Cerebellar cortex (tissue), 1 donor: ENCODE measurements at regions not wholly inside any gene's neighbourhood (a gene's known extent, or its start where the extent isn't known, plus 50 kb on each side); places are given as distances from the start of the nearest gene placed in this dataset.
A peak's percentile ranks its signal among the peaks of the same experiment; 100 is the strongest.

Experiments
- DNase-seq: peaks from one replicate; pipeline ENCODE4 v3.0.0-alpha.2; 2015; ENCODE audit warnings: low spot score

DNA sequence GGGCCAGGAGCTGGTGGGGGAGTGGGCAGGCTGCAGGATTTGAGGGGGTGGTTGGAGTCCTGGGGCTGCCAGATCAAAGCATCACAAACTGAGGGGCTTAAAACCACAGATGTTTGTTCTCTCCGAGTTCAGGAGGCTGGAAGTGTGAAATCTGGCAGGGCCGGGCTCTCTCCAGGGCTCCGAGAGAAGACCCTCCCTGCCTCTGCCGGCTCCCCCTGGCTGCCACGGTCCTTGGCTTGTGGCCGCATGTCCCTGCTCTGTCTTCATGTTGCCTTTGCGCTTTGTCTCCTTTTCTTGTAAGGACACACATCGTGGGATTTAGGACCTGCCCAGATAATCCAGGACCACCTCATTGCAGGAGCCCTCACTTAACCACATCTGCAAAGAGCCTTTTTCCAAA lies 139.8 kb upstream of the GSE1 start:
- no peak for DNase-seq

DNA sequence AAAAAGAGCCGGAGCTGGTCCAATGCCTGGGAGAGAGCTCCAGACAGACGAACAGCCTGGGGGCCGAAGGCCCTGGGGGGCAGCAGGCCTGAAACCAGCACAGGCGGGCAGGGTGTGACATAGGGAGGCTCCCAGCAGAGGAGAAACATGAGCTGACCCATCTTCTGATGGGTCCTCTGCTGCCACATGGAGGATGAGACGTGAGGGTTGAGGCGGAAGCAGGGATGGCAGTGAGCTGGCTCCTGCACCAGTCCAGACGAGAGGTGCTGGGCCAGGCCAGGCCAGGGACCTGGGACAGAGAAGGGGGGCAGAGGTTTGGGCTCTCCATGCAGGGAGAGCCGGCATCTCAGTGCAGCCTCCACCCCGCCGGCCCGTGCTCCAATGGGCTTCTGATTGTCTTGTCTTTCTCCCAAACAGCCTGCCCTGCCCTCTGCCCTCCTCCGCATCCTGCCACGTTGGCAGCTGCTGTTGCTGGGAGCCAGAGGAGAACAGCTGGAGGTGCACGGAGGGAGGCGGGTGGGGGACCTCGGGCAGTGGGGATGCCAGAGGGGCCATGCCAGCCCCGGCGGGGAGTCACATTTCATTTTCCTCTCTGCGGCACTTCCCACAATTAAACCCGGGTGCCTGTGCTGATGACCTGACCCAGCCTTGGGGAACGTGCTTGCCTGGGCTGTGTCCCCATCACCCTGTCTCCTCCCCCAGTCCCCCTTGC lies 139.1 kb upstream of the GSE1 start:
- no peak for DNase-seq

DNA sequence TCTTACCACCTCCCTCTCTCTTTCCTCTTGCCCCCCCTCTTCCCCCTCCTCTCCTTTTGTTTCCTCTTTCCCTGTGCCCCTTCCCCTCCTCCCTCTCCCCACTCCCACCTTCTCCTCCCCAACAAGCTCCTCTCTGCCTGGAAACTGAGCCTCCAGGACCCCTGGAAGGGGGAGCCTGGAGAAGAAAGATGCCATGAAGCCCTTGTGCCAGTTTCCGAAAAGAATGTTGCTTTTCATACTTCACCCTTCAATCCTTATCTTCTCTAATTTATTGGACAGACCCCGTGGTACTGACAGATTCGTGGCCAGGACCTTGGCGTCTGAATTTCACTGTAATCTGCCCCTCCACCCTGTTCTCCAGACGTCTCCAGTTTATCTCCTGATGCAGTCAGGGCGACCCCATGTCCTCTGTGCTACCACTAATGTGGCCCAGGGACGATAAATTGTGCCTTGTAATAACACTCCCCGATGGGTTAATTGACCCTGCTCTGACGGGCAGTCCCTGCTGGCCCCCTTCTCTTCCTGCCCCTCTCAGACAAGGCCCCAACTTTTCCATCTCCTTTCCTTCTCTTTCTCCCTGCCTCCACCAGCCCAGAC lies 138.4 kb upstream of the GSE1 start:
- no peak for DNase-seq

DNA sequence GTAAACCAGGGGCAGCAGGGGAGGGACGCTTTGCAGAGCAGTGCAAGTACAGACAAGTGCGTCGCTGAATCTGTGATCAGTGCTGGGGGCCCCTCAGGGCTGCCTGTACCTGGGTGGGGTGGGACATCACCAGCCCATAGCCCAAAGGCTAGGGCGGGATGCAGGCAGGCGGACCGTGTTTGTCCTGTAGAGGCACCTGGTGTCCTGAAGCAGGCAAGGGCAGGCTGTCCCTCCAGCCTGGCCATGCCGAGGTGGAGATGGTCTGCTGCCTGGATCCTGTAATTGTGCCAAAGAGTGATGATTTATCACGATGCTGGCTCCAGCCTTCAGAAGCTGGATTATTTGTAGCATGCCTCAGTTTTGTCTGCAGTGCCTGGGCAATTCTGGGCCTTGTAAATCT lies 137.9 kb upstream of the GSE1 start:
- no peak for DNase-seq

DNA sequence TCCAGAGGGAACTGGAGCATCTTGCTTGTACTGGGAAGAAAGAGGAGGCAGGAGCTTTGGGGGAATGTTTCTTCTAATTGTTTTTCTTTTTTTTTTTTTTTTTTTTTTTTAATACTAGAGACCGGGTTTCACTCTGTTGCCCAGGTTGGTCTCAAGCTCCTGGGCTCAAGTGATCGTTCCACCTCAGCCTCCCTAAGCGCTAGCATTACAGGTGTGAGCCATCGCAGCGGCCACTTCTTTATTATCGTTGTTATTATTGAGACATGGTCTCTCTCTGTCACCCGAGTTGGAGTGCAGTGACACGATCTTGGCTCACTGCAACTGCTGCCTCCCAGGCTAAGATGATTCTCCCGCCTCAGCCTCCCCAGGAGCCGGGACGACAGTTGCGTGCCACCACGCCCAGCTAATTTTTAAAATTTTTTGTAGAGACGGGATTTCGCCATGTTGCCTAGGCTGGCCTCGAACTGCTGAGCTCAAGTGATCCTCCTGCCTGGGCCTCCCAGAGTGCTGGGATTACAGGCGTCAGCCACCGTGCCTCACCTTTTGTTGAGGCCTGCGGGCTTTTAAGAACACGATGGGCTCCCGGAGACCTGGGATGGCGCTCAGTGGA lies 137.3 kb upstream of the GSE1 start:
- no peak for DNase-seq

DNA sequence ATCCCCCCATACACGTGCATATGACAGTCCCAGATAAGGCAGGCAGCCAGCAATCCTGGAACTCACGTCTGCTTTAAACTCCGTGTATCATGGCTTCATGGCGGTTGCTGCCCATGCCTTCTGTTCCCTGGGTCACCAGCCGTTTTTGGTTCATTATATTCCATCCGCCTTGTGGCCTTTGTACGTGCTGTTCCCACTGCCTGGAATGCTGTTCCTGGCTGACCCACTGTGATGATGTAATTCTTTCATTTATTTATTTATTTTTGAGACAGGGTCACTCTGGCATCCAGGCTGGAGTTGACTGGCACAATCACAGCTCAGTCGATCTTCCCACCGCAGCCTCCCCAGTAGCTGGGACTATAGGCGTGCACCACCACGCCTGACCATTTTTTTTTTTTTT lies 136.7 kb upstream of the GSE1 start:
- DNase-seq = no peak

DNA sequence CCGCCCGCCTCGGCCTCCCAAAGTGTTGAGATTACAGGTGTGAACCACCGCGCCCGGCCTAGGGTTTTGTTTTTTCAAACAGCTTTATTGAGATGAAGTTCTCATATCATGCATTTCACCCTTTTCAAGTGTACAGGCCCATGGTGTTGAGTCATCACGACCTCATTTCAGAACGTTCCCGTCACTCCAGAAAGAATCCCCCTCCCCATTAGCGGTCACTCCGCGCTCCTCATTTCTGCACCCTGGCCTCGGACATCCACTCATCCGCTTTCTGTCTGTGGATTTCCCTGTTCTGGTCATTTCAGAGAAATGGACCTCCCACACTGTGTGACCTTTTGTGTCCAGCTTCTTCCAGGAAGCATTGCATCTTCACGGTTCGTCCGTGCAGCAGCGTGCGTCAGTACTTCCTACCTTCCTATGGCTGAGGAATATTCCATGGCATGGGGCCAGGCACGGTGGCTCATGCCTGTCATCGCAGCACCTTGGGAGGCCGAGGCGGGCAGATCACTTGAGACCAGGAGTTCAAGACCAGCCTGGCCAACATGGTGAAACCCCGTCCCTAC lies 135.2 kb upstream of the GSE1 start:
- no peak for DNase-seq

DNA sequence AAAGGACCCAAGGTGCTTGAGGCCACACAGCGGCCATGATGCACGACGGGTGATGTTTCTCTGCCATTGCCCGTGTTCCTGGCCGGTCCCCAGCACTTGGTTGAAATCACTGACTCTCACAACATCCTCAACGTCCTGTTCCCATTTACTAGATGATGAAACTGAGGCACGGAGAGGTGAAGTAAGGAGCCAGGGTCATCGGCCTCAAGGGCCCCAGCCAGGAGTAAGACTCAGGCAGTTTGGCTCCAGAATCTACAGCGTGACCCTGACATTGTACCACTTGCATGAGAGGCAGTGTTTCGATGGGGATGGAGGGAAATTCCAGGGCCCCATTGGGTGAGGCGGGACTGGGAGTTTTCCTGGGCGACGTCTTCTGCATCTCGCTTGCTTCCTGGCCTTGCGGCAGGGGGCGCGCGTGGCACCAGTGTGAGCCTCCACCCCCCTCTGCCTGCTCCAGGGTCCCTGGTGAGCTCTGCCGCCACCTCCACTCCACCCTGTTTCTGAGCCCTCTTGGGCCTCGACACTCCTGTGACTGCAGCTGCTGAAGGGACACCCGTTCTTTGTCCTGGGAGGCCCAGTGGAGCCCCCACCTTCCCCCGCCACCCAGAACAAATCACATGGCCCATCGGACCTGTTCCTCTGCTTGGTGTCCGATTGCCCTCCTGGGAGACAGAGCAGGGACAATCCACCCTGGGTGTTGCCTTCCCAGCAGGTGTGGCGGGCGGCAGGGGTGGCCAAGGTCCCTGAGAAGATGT lies 133.0 kb upstream of the GSE1 start:
- DNase-seq = no peak

DNA sequence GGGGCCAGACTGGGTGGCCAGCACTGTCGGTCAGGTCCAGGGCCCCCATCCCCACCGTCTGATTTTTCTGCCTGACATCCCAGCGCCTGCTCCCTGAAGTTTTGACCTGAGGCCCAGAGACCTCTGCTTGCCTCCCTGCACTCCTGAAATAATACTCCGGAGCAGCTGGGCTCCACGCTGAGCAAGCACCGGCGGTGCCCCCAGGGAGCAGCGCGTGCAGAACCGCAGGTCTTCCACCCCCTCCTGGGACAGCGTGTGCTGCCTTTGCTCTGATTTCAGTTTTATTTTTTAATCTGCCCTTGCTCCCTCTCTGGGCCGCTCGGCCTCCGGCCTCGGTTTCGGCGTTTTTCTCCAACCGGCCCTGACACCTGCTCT lies 132.4 kb upstream of the GSE1 start:
- DNase-seq = no peak

DNA sequence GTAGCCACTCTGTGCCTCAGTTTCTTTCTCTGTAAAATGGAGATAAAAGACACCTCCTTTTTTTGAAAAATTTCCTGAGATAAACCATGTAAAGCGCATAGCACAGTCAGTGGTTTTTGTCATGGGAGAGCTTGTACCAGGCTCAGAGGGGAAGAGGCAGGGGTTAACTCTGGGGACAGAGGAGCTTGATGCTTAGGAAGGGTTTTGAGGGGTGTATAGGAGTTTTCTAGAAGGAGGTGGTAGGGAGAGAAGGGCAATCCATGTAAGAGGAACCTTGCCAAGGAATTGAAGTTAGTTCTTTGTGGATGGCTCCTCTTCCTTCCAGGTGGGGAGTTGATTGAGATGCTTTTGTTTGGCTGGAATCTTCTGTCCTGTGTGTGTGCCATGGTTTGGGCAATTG lies 131.9 kb upstream of the GSE1 start:
- no peak for DNase-seq

DNA sequence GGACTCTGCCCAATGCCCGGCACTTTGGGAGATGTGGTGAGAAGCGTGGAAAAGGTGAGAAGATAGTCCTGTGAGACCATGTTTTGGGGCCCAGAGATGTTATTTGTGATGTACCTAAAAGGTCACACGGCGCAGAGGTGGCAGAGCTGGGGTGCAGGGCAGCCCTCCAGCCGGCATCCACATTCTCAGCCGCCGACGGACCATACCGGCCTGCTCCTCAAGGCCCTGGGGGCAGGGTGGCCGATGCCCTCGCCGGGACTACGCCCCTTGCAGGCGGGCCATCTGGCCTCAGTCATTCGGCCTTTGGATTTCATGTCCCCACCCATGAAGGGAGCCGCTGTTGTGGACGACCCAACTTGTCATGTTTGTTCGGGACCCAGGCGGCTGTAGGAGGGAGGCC lies 131.4 kb upstream of the GSE1 start:
- DNase-seq = no peak

DNA sequence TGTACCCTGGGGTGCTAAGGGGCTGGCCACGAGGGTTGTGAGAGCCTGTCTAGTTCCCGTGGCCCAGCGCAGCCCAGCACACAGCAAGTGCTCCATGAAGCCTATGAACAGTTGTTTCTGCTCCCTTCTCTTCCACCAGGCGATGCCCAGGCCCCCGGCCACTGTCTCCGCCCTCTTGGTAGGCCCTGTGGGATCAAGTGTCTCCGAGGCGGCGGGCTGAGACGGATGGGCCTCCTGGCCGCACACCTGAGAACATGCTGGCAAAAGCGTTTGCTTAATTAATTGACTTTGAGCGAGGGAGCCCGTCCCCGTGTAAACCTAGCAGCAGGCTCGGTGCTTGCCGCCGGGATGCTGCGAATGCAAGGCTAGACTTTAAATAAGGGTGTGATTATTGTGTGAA lies 129.7 kb upstream of the GSE1 start:
- no peak for DNase-seq

DNA sequence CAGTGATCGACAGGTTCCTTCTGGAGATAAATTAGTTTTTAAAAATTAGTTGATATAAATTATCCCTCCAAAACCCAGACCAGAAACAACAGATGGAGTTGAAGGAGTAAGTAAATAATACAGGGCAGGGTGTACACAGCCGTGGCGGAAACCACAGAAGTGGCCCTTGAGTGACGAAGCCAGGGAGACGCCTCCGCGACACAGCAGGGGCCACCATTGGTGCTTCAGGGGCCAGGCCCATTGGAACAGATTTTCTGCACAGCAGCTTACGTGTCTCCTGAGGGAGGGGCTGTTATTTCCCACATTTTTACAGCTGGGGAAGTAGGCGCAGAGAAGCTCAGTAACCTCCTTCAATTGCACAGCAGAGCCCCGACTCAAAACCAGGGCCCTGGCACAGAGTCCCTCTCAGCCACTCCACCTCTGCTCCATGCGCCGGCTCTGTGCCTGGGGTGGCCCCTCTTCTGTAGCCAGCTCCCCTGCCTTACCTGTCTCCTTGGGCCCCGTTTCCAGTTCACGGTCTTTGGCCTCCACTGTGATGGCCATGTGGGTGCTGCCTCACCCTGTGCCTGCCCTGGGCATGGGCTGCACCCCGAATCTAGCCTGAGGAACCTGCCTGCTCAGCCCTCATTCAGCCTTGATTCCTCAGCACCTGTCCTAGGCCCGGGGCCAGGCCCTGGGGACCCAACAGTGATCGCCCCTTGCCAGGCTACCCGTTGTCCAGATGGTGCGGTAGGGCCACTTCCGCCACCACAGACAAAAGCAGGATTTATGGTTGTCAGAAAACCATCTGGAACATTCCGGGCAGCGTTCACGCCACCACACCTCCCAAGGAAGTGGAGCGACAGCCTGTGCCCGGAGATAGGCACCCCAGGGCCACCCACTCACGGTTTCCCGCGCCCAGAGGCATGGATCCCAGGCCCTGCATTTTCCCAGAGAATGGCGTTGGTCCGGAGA lies 128.5 kb upstream of the GSE1 start:
- peak; percentile 54 for DNase-seq

DNA sequence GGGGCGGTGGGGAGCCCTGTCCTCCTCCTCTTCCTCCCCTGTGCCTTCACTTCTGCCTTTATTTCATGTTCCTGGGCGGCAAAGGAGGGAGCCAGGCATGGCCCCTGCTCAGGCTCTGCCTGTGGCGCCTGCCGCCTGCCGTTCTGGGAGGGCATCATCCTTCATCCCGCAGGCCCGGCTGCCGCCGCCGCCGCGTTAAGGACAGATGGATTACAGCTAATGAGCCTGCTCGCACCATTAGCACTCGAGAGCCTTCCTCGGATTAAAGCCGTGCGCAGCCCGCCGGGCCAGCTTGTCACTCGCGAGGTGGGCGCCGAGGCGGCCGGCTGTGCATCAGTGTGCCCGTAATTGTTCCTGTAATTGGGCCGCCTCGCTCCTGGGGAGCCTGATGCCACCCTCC lies 127.7 kb upstream of the GSE1 start:
- DNase-seq = peak; percentile 74

DNA sequence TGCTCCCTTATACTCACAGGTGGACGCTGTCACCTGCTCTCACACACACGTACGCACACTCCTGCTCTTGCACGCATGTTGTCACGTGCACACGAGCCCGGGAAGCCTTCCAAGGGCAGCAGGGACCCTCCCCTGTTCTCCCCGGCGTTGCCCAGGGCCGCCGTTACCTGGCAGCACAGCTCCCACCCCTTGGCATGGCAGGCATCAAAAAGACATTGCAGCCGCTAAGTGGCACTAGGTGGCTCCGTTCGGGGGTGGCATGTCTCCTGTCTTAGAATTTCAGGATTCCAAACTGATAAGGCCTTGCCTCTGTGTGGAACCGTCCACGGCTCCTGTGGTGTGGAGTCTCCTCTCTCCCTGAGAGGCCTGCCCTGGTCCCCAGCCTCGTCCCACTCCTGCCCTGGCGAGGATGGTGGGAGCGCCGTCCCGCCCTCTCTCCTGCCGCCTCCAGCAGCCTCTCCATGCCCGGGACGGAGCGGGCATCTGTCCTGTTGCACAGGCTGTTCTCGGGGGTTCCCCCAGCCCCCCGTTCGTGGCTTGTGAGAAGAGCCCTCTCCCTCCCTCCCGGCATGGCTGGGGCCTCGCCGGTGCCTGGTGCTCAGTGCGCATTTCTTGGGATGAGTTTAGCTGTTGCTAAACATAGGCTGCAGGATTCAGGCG lies 126.7 kb upstream of the GSE1 start:
- DNase-seq = peak; percentile 29

DNA sequence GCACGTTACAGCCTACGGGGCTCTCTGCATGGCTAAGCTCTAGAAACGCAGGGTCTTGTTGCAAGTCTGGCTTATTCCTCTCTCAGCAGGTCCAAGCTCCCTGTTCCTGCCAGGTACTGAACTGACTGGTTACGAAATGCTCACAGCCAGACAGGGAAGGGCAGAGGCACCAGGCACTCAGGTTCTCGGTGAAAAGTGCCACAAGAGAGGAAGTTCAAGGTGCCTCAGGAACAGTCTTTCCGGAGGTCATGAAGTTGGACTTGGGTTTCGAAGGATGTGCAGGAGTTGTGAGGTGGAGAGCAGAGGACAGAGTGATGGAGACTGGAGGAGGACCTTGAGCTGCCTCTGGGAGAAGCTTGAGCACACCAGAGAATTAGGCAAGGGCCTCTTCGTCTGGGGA lies 124.7 kb upstream of the GSE1 start:
- DNase-seq = no peak

DNA sequence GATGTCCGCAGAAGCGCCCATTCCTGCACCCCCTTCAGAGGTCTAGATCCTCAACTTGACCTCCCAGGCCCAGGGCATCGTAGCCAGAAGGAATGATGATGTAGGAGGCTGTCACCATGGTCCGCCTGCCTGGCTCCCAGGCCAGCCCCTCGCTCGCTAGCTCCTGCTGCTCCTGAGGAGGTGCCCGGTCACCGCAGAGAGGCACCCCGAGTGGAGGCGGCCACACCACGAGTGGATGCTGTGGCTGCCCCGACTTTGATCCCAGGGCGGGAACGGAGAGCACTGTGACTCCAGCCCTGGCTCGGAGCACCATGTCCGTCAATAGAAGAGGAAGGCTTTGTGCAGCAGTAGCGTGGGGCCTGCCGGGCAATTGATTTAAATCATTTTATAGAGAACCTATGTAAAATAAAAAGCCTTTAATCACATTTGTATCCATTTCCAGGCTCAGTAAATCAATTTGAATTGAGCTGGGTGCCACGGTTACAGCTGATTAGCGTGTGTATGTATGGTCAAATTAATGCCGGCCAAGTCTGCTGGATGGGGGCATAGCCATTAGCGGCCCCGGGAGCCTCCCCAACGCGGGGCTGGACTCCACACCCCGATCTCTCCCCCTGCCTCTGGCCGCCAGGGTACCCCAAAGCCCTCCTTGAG lies 122.6 kb upstream of the GSE1 start:
- DNase-seq = no peak

DNA sequence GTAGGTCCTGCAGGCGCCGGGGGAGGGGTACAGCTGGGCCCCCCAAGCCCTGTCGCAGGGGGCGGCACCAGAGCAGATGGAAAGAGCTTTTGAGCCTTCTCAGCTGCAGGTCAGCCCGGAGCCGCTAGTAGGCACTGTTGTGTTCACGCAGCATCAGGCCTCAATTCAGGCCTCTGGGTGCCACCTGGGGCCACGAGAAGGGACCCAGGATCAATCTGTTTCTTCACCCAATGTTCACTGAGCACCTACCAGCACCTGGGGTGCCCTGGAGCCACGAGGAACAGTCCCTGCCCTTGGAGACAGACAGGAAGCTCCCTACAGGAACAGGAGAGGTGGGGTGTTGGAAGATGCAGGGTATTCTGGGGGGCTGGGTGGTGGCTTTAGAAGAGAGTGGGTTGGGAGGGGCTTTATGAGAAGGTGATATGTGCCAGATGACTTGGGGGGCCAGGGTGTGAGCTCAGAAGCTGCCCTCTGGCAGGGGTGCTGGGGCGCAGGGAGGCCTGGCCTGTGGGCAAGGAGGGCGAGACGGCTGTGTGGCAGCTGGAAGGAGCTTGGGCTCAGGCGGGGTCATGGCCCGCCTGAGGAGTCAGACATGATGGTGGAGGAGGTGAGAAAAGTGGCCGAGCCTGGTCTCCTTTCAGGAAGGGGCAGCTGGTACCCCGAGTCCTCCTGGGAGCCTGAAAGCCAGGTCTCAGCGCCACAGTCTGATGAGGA lies 121.9 kb upstream of the GSE1 start:
- DNase-seq = no peak

DNA sequence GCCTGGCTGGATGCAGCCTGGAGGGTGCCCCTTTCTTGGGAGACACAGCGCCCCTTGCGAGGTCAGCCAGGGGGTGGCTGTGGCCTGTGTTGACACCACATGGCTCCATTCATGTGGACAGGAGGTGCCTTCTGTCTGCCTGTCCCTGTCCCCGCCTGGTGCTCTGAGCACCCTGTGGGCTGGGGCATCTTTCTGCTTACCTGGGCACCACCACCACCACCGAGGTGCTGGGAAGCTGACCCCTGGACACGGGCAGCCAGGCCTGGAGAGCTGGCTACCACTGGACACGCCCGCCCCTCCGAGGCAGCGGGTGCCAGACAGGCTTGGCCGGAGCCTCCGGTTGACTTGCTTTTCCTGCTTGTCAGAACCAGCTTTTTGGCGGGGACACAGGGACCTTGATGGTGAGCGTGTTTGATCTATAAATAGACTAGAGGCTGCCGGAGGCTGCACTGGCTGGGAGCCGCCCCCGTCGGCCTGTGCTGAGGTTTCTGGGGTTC lies 121.3 kb upstream of the GSE1 start:
- DNase-seq = peak; percentile 95
